SK-N-SH treated with all-trans-retinoic acid at 6 μM for 48 hours (cell line): ENCODE measurements at regions not wholly inside any gene's neighbourhood (a gene's known extent, or its start where the extent isn't known, plus 50 kb on each side); places are given as distances from the start of the nearest gene placed in this dataset.

Experiments used
- ATAC-seq: fragments of 200-7000 bp; cut with Tn5 transposase; 3 replicates; pipeline ENCODE4 v1.9.1; 2020; ENCODE audit warnings: mild to moderate bottlenecking, moderate library complexity
- ARNTL ChIP-seq: fragments of 450-650 bp; formaldehyde crosslinking; IDR thresholded peaks from 2 replicates; pipeline ENCODE4 v1.5.0; 2020; ENCODE audit warnings: low read depth, mild to moderate bottlenecking, moderate library complexity, borderline replicate concordance
- BACH2 ChIP-seq: fragments of 250-450 bp; sonication (Bioruptor Pico); IDR thresholded peaks from 2 replicates; pipeline ENCODE4 v1.9.0; 2021; ENCODE audit warnings: mild to moderate bottlenecking, borderline replicate concordance
- CREB5 ChIP-seq: fragments of 250-450 bp; sonication (Bioruptor Pico); IDR thresholded peaks from 2 replicates; pipeline ENCODE4 v1.5.1; 2020; ENCODE audit warnings: low read depth, mild to moderate bottlenecking, moderate library complexity
- CSDC2 ChIP-seq: fragments of 250-450 bp; sonication (Bioruptor Pico); IDR thresholded peaks from 2 replicates; pipeline ENCODE4 v1.5.0; 2020; ENCODE audit warnings: mild to moderate bottlenecking, moderate library complexity
- ESRRG ChIP-seq: fragments of 250-450 bp; sonication (Bioruptor Pico); IDR thresholded peaks from 2 replicates; pipeline ENCODE4 v1.6.1; 2021; ENCODE audit warnings: mild to moderate bottlenecking
- GLIS3 ChIP-seq: fragments of 250-450 bp; sonication (Bioruptor Pico); IDR thresholded peaks from 2 replicates; pipeline ENCODE4 v1.5.0; 2020; ENCODE audit warnings: mild to moderate bottlenecking, moderate library complexity
- ISL1 ChIP-seq: fragments of 250-450 bp; sonication (Bioruptor Pico); IDR thresholded peaks from 2 replicates; pipeline ENCODE4 v2.1.2; 2022; ENCODE audit warnings: mild to moderate bottlenecking, moderate library complexity
- OSR1 ChIP-seq: fragments of 250-450 bp; sonication (Bioruptor Pico); IDR thresholded peaks from 2 replicates; pipeline ENCODE4 v1.8.0; 2022; ENCODE audit warnings: moderate library complexity, mild to moderate bottlenecking, inconsistent platforms
- PATZ1 ChIP-seq: fragments of 250-450 bp; sonication (Bioruptor Pico); IDR thresholded peaks from 2 replicates; pipeline ENCODE4 v1.8.0; 2020; ENCODE audit warnings: mild to moderate bottlenecking, moderate library complexity, borderline replicate concordance
- POU6F1 ChIP-seq: fragments of 250-450 bp; sonication (Bioruptor Pico); IDR thresholded peaks from 2 replicates; pipeline ENCODE4 v1.8.0; 2021; ENCODE audit warnings: low read depth, mild to moderate bottlenecking, moderate library complexity, borderline replicate concordance
- PPARA ChIP-seq: fragments of 250-450 bp; sonication (Bioruptor Pico); IDR thresholded peaks from 2 replicates; pipeline ENCODE4 v1.5.0; 2020; ENCODE audit warnings: mild to moderate bottlenecking, borderline replicate concordance
- RARB ChIP-seq: fragments of 250-450 bp; sonication (Bioruptor Pico); IDR thresholded peaks from 2 replicates; pipeline ENCODE4 v1.8.0; 2021; ENCODE audit warnings: mild to moderate bottlenecking, moderate library complexity
- SNAI2 ChIP-seq: fragments of 250-450 bp; sonication (Bioruptor Pico); IDR thresholded peaks from 2 replicates; pipeline ENCODE4 v1.5.0; 2020; ENCODE audit warnings: mild to moderate bottlenecking, moderate library complexity
- TCF4 ChIP-seq: fragments of 250-450 bp; sonication (Bioruptor Pico); IDR thresholded peaks from 2 replicates; pipeline ENCODE4 v1.8.0; 2021; ENCODE audit warnings: mild to moderate bottlenecking, moderate library complexity, borderline replicate concordance
- TOX ChIP-seq: fragments of 250-450 bp; sonication (Bioruptor Pico); IDR thresholded peaks from 2 replicates; pipeline ENCODE4 v1.8.0; 2021; ENCODE audit warnings: mild to moderate bottlenecking, moderate library complexity, borderline replicate concordance
- ZC3H10 ChIP-seq: fragments of 250-450 bp; sonication (Bioruptor Pico); IDR thresholded peaks from 2 replicates; pipeline ENCODE4 v1.5.1; 2021; ENCODE audit warnings: mild to moderate bottlenecking, moderate library complexity
- ZFP3 ChIP-seq: fragments of 250-450 bp; sonication (Bioruptor Pico); IDR thresholded peaks from 2 replicates; pipeline ENCODE4 v1.5.0; 2020; ENCODE audit warnings: mild to moderate bottlenecking, moderate library complexity
- ZFP30 ChIP-seq: fragments of 450-650 bp; formaldehyde crosslinking; IDR thresholded peaks from 2 replicates; pipeline ENCODE4 v1.5.0; 2022; ENCODE audit warnings: mild to moderate bottlenecking, moderate library complexity
- ZNF565 ChIP-seq: fragments of 450-650 bp; formaldehyde crosslinking; conservative IDR thresholded peaks from 2 replicates; pipeline ENCODE4 v1.5.0; 2020; ENCODE audit warnings: low read depth, mild to moderate bottlenecking, moderate library complexity
- ZNF70 ChIP-seq: fragments of 450-650 bp; formaldehyde crosslinking; IDR thresholded peaks from 2 replicates; pipeline ENCODE4 v1.5.0; 2020; ENCODE audit warnings: mild to moderate bottlenecking, moderate library complexity
- TF ChIP-seq, protein P1 (sequence below): fragments of 250-450 bp; sonication (Bioruptor Pico); IDR thresholded peaks from 2 replicates; pipeline ENCODE4 v1.5.1; 2021; ENCODE audit warnings: mild to moderate bottlenecking, moderate library complexity

GRCh38 chr13:31860002-31860401 is 120.7 kb downstream of the RXFP2 start:
- no peak for ATAC-seq
- no peak for TF ChIP-seq PATZ1 (CRISPR knock-in tag)
- no peak for TF ChIP-seq ZFP30 (CRISPR knock-in tag)
- no peak for TF ChIP-seq CSDC2 (CRISPR knock-in tag)
- no peak for TF ChIP-seq OSR1 (CRISPR knock-in tag)
- TF ChIP-seq CREB5 (CRISPR knock-in tag) = no peak
- no peak for TF ChIP-seq SNAI2 (CRISPR knock-in tag)
- TF ChIP-seq RARB (CRISPR knock-in tag) = no peak
- TF ChIP-seq ARNTL (CRISPR knock-in tag) = no peak
- TF ChIP-seq, protein P1, sequence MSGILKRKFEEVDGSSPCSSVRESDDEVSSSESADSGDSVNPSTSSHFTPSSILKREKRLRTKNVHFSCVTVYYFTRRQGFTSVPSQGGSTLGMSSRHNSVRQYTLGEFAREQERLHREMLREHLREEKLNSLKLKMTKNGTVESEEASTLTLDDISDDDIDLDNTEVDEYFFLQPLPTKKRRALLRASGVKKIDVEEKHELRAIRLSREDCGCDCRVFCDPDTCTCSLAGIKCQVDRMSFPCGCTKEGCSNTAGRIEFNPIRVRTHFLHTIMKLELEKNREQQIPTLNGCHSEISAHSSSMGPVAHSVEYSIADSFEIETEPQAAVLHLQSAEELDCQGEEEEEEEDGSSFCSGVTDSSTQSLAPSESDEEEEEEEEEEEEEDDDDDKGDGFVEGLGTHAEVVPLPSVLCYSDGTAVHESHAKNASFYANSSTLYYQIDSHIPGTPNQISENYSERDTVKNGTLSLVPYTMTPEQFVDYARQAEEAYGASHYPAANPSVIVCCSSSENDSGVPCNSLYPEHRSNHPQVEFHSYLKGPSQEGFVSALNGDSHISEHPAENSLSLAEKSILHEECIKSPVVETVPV (CRISPR knock-in tag) = no peak
- TF ChIP-seq TOX (CRISPR knock-in tag) = no peak
- TF ChIP-seq GLIS3 (CRISPR knock-in tag) = no peak
- no peak for TF ChIP-seq ZFP3

DNA sequence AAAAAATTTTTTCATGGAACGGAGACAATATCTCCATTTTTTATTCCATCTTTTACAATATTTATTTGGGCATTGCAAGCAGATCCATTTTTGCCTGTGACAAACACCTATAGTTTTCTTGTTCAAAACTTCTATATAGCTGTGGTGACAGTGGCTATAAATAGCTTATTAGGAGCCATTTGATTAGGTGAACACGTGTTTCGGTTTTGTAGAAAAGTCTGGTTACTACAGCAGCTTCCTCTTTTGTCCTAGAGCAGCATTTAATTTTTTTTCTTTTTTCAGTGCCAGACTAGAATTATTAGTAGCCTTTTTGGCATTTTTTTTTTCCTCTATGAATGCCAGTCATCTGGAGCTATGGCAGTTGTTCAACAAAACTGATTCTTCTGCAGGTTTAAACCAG is 123.5 kb downstream of the RXFP2 start:
- ATAC-seq = no peak
- no peak for TF ChIP-seq BACH2 (CRISPR knock-in tag)
- TF ChIP-seq TCF4 (CRISPR knock-in tag) = no peak
- TF ChIP-seq PPARA (CRISPR knock-in tag) = no peak
- TF ChIP-seq, protein P1 (CRISPR knock-in tag) = no peak

DNA sequence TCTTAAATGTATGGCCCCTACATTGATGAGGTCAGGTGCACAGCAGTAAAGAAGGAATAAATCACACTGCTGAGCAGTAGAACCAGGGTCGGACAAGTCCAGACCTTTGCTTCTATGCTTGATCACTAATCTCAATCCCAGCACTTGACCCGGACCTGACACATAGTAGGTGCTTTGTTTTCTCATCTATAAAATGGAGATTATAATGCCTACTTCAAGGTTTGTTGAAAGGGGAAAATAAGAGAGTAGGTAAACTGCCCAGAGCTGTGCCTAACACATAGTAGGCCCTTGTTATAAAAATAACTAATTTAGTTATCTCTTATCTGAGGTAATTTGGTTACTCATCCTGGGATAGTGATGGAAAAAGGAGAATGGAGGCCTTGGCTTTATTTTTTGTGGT is 125.0 kb downstream of the RXFP2 start:
- TF ChIP-seq ZFP3 (no peak), TOX (CRISPR knock-in tag) (no peak), TCF4 (CRISPR knock-in tag) (no peak), GLIS3 (CRISPR knock-in tag) (no peak), OSR1 (CRISPR knock-in tag) (no peak), ARNTL (CRISPR knock-in tag) (no peak), BACH2 (CRISPR knock-in tag) (no peak), SNAI2 (CRISPR knock-in tag) (no peak), RARB (CRISPR knock-in tag) (no peak), CREB5 (CRISPR knock-in tag) (no peak), ZNF70 (no peak), ISL1 (CRISPR knock-in tag) (no peak), PATZ1 (CRISPR knock-in tag) (no peak), CSDC2 (CRISPR knock-in tag) (no peak), ESRRG (CRISPR knock-in tag) (no peak), POU6F1 (CRISPR knock-in tag) (no peak), ZNF565 (CRISPR knock-in tag) (no peak), ZC3H10 (CRISPR knock-in tag) (no peak), PPARA (CRISPR knock-in tag) (no peak)
- TF ChIP-seq, protein P1 (CRISPR knock-in tag) = no peak
- no peak for ATAC-seq
